ENCODE measurements at regions not wholly inside any gene's neighbourhood (a gene's known extent, or its start where the extent isn't known, plus 50 kb on each side); places are given as distances from the start of the nearest gene placed in this dataset.

DNA sequence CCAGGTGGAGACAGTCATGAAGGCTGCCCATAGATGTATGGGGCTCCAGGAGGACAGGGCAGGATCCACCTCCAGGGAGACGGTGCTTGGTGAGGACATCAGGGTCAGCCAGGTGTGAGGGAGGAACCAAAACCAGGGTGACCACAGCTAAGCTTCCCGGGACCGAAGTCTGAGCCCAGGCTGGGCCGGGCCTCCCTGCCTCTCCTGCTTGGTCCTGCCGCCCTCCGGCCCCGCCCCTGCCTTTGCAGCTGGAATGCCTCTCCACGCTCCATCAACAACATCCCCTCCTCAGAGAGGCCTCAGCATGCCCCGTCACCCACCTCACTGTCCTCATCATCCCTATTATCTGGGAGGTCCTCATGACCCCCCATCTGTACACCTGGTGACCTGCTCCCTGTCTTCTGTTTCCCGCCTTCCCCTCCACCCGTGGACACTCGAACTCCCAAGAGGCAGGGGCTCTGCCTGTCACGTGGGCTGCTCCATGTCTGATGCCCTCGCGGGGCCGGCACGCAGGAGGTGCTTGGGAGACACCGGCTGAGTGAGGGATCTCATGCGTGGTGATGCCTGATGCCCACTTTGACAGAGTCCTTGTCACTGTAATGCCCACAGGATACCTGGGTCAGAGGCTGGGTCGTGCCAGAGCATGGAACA is 59.4 kb downstream of the RTL6 start (continued):
- TF ChIP-seq, protein P1, sequence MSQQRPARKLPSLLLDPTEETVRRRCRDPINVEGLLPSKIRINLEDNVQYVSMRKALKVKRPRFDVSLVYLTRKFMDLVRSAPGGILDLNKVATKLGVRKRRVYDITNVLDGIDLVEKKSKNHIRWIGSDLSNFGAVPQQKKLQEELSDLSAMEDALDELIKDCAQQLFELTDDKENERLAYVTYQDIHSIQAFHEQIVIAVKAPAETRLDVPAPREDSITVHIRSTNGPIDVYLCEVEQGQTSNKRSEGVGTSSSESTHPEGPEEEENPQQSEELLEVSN (IDR thresholded peaks at IDR 0.05; ENCODE audit: borderline replicate concordance, low read depth), result no peak
- TF ChIP-seq PHF8 (IDR thresholded peaks at IDR 0.05; ENCODE audit: borderline replicate concordance, low read depth), result no peak
- no peak for TF ChIP-seq MAFK (IDR thresholded peaks at IDR 0.05; ENCODE audit: partially characterized antibody)
- no peak for TF ChIP-seq JUNB (IDR thresholded peaks at IDR 0.05)
- no peak for TF ChIP-seq POLR2AphosphoS2 (conservative IDR thresholded peaks at IDR 0.05; ENCODE audit: low read length)

DNA sequence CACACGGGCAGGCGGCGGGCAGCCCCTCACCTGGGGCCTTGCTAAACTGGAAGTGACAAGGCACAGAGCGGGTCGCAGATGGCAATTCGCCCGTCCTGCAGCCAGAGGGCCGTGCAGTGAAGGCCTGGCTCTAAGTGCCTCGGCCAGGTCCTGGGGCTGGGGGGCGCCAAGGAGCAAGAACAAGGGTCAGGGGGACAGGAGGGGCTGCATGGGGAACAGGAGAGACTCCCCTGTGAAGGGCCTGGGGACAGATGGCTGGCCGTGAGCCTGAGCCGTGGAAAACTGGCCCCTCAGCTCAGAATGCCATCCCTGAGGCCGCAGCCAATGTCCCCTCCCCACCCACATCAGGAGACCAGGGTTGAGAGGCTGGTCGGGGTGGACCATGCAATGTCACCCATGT is 60.0 kb downstream of the RTL6 start:
- 88% methylated on average over 6 of the region's 14 CpGs for WGBS (ENCODE audit: missing lambda C conversion rate)
- no peak overlapping the region for H3K4me2 ChIP-seq
- no peaks in the 10 kb centered on the region for H3K9me3 ChIP-seq
- DNase-seq (ENCODE audit: low read depth in 1 of 2, low spot score in 1 of 2) (no peak), FAIRE-seq (no peak), ATAC-seq (peak in 1 of 2 experiments; percentile 19; a peak in 1 of 6 replicates)
- ChIA-PET CTCF (interaction anchor here (0.8 kb wide), 1 partner anchor 357 kb away, joined by 3 read pairs; no protein-coding TSS in a partner anchor), POLR2A (no interaction called here)
- 0 out of 3 replicates have a peak, but pooled peaks cover 4% of the 10 kb centered on the region for H3K4me1 ChIP-seq
- no peak for TF ChIP-seq RAD21 (conservative IDR thresholded peaks at IDR 0.05 in 1 of 2, IDR thresholded peaks at IDR 0.05 in 1 of 2)
- no peak for TF ChIP-seq SREBF2 (IDR thresholded peaks at IDR 0.05)
- TF ChIP-seq, protein P1 (IDR thresholded peaks at IDR 0.05; ENCODE audit: borderline replicate concordance, low read depth), result no peak
- no peak overlapping the region for H3K4me3 ChIP-seq
- peak overlapping the region in 1 of 2 experiments; percentile 71; a peak in 3 of 6 replicates for H3K27ac ChIP-seq

DNA sequence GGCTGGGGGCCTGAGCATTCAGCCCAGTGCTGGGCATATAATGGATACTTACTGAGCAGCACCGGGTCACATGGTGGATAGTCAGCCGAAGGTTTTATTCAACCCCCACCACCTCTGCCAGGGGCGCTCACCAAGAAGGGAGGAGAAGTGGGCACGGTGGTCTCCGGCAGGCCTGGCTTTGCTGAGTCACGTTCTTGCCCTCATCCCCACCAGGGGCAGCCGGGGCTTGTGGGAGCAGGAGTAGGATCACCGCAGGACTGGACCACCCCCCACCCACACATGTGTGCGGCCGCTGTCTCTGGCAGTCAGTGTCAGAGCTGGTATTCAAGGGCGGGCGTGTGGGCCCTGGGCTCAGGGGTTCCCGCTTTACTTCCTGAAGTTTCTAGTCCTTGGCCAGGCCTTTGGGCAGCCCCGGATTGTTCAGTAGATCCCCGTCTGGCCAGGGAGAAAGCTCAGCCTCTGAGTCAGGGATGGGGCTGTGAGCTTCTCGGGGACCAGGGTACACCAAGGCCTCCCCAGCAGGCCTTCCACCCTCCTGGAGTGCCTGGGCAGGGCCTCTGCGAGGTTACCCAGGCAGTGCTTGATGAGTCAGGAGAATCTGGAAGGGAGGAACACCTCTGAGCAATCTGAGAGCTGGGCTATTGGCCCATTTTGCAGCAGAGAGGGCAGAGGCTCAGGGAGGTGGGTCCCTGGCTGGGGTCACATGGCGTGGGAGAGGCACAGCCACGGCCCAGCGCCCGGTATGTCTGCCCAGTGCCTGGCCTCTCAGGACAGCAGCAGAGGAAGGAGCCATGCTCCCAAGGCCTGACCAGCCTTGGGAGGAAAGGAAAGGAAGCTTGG is 60.6 kb downstream of the RTL6 start:
- 0 out of 3 replicates have a peak, but pooled peaks cover 4% of the 10 kb centered on the region for H3K4me1 ChIP-seq
- peak overlapping the region in 1 of 2 experiments; percentile 71; a peak in 3 of 6 replicates for H3K27ac ChIP-seq
- peak in 1 of 2 experiments; percentile 47; a peak in 3 of 6 replicates for ATAC-seq
- H3K9me3 ChIP-seq, result no peaks in the 10 kb centered on the region
- no peak for DNase-seq (ENCODE audit: low read depth in 1 of 2, low spot score in 1 of 2)
- ChIA-PET POLR2A (no interaction called here), CTCF (interaction anchor here (0.8 kb wide), 1 partner anchor 356 kb away, joined by 3 read pairs; no protein-coding TSS in a partner anchor)
- no peak overlapping the region for H3K4me3 ChIP-seq
- FAIRE-seq, result no peak
- WGBS (ENCODE audit: missing lambda C conversion rate), result 80% methylated on average over 10 of the region's 21 CpGs
- TF ChIP-seq ZNF302 (CRISPR knock-in tag; IDR thresholded peaks at IDR 0.05) (no peak), MAZ (IDR thresholded peaks at IDR 0.05; ENCODE audit: borderline replicate concordance, low read depth, low read length) (no peak), BHLHE40 (IDR thresholded peaks at IDR 0.05; ENCODE audit: low read depth, low read length) (no peak), NFE2L2 (conservative IDR thresholded peaks at IDR 0.05; ENCODE audit: low read length) (no peak), CHD4 (IDR thresholded peaks at IDR 0.05; ENCODE audit: borderline replicate concordance) (no peak), CEBPB (IDR thresholded peaks at IDR 0.05) (no peak), HOXB5 (CRISPR knock-in tag; IDR thresholded peaks at IDR 0.05) (no peak), ZC3H11A (IDR thresholded peaks at IDR 0.05) (no peak), GATA3 (IDR thresholded peaks at IDR 0.05; ENCODE audit: borderline replicate concordance) (no peak), TFCP2L1 (CRISPR knock-in tag; IDR thresholded peaks at IDR 0.05) (no peak), HEYL (CRISPR knock-in tag; IDR thresholded peaks at IDR 0.05) (no peak), PHF8 (IDR thresholded peaks at IDR 0.05; ENCODE audit: borderline replicate concordance, low read depth) (no peak), FOSL2 (IDR thresholded peaks at IDR 0.05) (no peak), FOSL2 (CRISPR knock-in tag; IDR thresholded peaks at IDR 0.05) (no peak), KDM5A (IDR thresholded peaks at IDR 0.05) (no peak), RAD21 (conservative IDR thresholded peaks at IDR 0.05 in 1 of 2, IDR thresholded peaks at IDR 0.05 in 1 of 2) (no peak)
- TF ChIP-seq, protein P2, sequence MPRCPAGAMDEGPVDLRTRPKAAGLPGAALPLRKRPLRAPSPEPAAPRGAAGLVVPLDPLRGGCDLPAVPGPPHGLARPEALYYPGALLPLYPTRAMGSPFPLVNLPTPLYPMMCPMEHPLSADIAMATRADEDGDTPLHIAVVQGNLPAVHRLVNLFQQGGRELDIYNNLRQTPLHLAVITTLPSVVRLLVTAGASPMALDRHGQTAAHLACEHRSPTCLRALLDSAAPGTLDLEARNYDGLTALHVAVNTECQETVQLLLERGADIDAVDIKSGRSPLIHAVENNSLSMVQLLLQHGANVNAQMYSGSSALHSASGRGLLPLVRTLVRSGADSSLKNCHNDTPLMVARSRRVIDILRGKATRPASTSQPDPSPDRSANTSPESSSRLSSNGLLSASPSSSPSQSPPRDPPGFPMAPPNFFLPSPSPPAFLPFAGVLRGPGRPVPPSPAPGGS (IDR thresholded peaks at IDR 0.05), result no peak
- H3K4me2 ChIP-seq, result no peak overlapping the region
